Thoracic aorta (tissue), 2 donors: ENCODE measurements at regions not wholly inside any gene's neighbourhood (a gene's known extent, or its start where the extent isn't known, plus 50 kb on each side); places are given as distances from the start of the nearest gene placed in this dataset.
A peak's percentile ranks its signal among the peaks of the same experiment; 100 is the strongest.

Experiments used
- ATAC-seq: fragments of 150-250 bp; one replicate; pipeline ENCODE4 v1.8.0; 2017; ENCODE audit warnings: low read depth; ENCODE audit not compliant: insufficient number of reproducible peaks, low FRiP score
- DNase-seq: peaks from one replicate; pipeline ENCODE4 v3.0.0-alpha.2; 2020; ENCODE audit warnings: low spot score
- H3K27ac ChIP-seq, 2 donors: fragments of 200-600 bp; sonication (generic); 1 replicate in 1 of 2; 2 replicates in 1 of 2; pipeline ENCODE4 v1.5.1; 2016; ENCODE audit warnings: mild to moderate bottlenecking in 2 of 2, moderate library complexity in 2 of 2
- H3K27me3 ChIP-seq: fragments of 200-600 bp; sonication (generic); replicated peaks from 2 replicates; pipeline ENCODE4 v1.6.0; 2016; ENCODE audit warnings: mild to moderate bottlenecking; ENCODE audit not compliant: insufficient read depth
- H3K36me3 ChIP-seq: fragments of 200-600 bp; sonication (generic); one replicate; pipeline ENCODE4 v1.5.1; 2016
- H3K4me1 ChIP-seq, 2 donors: fragments of 200-600 bp; sonication (generic); 1 replicate in 1 of 2; 2 replicates in 1 of 2; pipeline versions ENCODE4 v1.5.1 to v1.6.0; 2016; ENCODE audit warnings: low read depth in 2 of 2, mild to moderate bottlenecking in 1 of 2; ENCODE audit not compliant: control insufficient read depth in 1 of 2
- H3K4me3 ChIP-seq: fragments of 200-600 bp; sonication (generic); 2 replicates; pipeline ENCODE4 v1.5.1; 2016; ENCODE audit warnings: mild to moderate bottlenecking
- H3K9me3 ChIP-seq: fragments of 200-600 bp; sonication (generic); 2 replicates; pipeline ENCODE4 v1.5.1; 2016
- TF ChIP-seq, protein P1 (sequence below): fragments of 200-600 bp; sonication (generic); IDR thresholded peaks from one replicate; pipeline ENCODE4 v1.5.1; 2019; ENCODE audit warnings: antibody characterized with exemption

DNA sequence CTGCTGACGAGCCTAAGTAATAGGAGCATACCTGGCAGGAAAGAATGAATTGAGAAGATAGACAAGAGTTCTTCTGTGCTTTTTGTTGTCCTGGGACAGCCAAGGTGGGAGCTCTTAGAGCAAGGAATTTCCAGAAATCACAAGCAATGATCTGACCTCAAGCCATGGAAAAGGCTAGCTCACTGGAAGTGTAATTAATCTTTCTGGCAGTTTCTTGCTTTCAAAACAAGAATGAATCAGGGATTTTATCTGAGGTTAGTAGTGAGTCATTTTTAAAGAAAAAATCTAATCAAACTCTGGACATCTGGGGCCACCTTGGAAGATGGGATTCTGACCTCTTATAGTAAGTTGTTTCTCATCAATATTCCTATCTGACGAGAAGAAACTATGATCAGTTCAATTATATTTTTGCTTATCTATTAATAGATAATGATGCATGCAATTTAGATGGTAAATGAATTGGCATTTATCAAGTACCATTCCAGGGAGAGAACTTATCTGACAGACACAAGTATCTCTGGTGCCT is 98.0 kb downstream of the ADCYAP1 start:
- Histone ChIP-seq H3K4me1 (peaks cover 6 to 11% of the 10 kb centered on the region in 2 donors), H3K4me3 (no peak overlapping the region), H3K9me3 (no peaks in the 10 kb centered on the region), H3K27me3 (no peaks in the 10 kb centered on the region), H3K36me3 (no peaks in the 10 kb centered on the region), H3K27ac (peak overlapping the region in 1 of 2 donors; percentile 51)
- DNase-seq, result no peak
- no peak for ATAC-seq
- TF ChIP-seq, protein P1, sequence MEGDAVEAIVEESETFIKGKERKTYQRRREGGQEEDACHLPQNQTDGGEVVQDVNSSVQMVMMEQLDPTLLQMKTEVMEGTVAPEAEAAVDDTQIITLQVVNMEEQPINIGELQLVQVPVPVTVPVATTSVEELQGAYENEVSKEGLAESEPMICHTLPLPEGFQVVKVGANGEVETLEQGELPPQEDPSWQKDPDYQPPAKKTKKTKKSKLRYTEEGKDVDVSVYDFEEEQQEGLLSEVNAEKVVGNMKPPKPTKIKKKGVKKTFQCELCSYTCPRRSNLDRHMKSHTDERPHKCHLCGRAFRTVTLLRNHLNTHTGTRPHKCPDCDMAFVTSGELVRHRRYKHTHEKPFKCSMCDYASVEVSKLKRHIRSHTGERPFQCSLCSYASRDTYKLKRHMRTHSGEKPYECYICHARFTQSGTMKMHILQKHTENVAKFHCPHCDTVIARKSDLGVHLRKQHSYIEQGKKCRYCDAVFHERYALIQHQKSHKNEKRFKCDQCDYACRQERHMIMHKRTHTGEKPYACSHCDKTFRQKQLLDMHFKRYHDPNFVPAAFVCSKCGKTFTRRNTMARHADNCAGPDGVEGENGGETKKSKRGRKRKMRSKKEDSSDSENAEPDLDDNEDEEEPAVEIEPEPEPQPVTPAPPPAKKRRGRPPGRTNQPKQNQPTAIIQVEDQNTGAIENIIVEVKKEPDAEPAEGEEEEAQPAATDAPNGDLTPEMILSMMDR, result no peak

DNA sequence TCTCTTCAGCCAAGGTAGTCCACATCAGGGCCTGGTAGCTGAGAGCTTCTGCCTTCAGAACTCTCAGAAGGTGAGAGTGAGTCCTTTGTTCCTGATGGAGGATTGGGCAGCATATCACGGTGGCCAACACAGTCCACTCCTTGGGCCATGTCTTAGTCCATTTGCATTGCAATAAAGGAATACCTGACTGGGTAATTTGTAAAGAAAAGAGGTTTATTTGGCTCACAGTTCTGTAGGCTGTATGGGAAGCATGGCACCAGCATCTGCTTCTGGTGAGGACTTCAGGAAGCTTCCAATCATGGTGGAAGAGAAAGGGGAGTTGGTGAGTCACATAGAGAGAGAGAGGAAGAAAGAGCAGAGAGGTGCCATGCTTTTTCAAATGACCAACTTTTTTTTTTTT is 98.8 kb downstream of the ADCYAP1 start:
- Histone ChIP-seq H3K36me3 (no peaks in the 10 kb centered on the region), H3K27me3 (no peaks in the 10 kb centered on the region), H3K9me3 (no peaks in the 10 kb centered on the region), H3K4me3 (no peak overlapping the region), H3K4me1 (peaks cover 6 to 11% of the 10 kb centered on the region in 2 donors), H3K27ac (no peak overlapping the region)
- TF ChIP-seq, protein P1, result no peak
- ATAC-seq, result no peak
- DNase-seq, result no peak

DNA sequence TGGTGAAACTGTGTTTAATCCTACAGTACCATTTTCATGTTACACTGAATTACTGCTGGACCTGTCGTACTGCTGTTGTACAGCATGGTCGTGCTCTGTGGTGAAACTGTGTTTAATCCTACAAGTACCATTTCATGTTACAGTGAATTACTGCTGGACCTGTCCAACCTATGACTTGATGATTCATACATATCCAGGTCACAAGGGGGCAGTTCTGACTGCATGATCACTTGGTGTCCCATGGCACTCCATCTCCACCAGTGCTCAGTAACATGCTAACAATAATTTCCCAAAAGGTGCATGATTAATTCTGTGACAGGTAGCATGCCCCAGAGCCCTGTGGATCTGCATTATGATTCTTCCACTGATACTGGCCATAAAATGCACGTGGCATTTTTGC is 101.6 kb downstream of the ADCYAP1 start:
- H3K4me1 ChIP-seq, result peaks cover 11 to 21% of the 10 kb centered on the region in 2 donors
- ATAC-seq (no peak), DNase-seq (no peak)
- no peak overlapping the region for H3K4me3 ChIP-seq
- no peaks in the 10 kb centered on the region for H3K9me3 ChIP-seq
- H3K27ac ChIP-seq, result no peak overlapping the region
- H3K36me3 ChIP-seq, result no peaks in the 10 kb centered on the region
- no peaks in the 10 kb centered on the region for H3K27me3 ChIP-seq
- TF ChIP-seq, protein P1, result no peak

DNA sequence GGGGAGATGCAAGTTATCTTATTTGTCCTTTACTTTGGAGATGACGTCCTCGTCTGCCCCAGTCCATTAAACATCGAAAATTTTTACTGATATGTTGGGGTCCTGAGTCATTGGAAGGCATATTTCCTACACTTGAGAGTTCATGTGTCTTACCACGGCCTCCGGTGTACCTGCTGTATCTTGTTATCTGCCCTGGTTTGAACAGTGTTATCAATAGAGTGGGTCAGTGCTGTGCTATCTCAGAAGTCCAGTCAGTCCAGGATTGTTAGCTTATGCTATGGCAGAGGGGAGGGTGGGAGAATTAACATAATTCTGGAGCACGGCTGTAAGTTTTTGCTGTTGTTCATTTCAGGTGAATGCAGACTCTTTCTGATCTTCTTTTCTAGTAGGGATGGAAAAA is 102.3 kb downstream of the ADCYAP1 start:
- no peak for ATAC-seq

DNA sequence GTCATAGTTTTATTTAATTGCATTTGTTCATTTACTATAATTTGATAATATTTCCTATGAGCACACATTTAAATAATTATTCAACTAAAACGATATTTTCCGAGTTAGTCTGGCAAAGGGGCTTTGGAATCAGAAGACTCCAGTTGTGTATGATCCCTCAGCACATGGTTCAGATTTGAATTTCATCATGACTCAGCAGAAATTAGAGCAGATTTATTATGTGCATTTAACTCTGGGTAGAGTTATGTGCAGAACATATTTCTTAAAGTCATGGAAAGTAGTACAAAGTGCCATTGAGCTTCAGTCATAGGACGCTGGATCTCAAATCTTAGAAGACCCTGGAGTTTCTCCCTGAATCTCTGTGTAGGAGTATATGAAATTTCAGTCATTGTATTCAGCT is 106.7 kb downstream of the ADCYAP1 start:
- TF ChIP-seq, protein P1, result no peak
- no peaks in the 10 kb centered on the region for H3K36me3 ChIP-seq

More for the DNA sequence above, 102.3 kb downstream of the ADCYAP1 start:
- no peaks in the 10 kb centered on the region for H3K27me3 ChIP-seq
- TF ChIP-seq, protein P1, result no peak
- no peaks in the 10 kb centered on the region for H3K9me3 ChIP-seq
- no peak overlapping the region for H3K4me3 ChIP-seq
- H3K36me3 ChIP-seq, result no peaks in the 10 kb centered on the region
- no peak for DNase-seq
- H3K4me1 ChIP-seq, result peaks cover 8 to 21% of the 10 kb centered on the region in 2 donors
- H3K27ac ChIP-seq, result no peak overlapping the region

More for the DNA sequence above, 106.7 kb downstream of the ADCYAP1 start:
- Histone ChIP-seq H3K4me3 (no peak overlapping the region), H3K4me1 (peaks cover 21 to 37% of the 10 kb centered on the region in 2 donors), H3K27me3 (no peaks in the 10 kb centered on the region), H3K27ac (no peak overlapping the region), H3K9me3 (no peaks in the 10 kb centered on the region)
- ATAC-seq (no peak), DNase-seq (no peak)
